Liver (tissue), 8 donors: ENCODE measurements at regions not wholly inside any gene's neighbourhood (a gene's known extent, or its start where the extent isn't known, plus 50 kb on each side); places are given as distances from the start of the nearest gene placed in this dataset.
"Not testable (repeated sequence)": the region's sequence is repeated elsewhere in the genome, so short reads cannot be mapped to it uniquely, and the experiment has no call there.

Experiments
- DNase-seq: peaks from one replicate; pipeline ENCODE4 v3.0.0-alpha.2; 2017; ENCODE audit warnings: low spot score
- H3K27ac ChIP-seq, 2 donors: one replicate each; pipeline ENCODE4 v1.7.0; 2013; ENCODE audit warnings: inconsistent platforms in 2 of 2, low read length in 2 of 2, control low read depth in 1 of 2, low read depth in 1 of 2, mild to moderate bottlenecking in 1 of 2
- H3K27me3 ChIP-seq, 4 donors: one replicate each; pipeline versions ENCODE4 v1.6.1 to v1.7.0; 2013; ENCODE audit warnings: low read length in 3 of 4, inconsistent platforms in 1 of 4, mild to moderate bottlenecking in 1 of 4, moderate library complexity in 1 of 4; ENCODE audit not compliant: control insufficient read depth in 4 of 4, insufficient read depth in 4 of 4
- H3K36me3 ChIP-seq, 4 donors: one replicate each; pipeline versions ENCODE4 v1.6.1 to v1.7.0; 2013; ENCODE audit warnings: low read length in 3 of 4, mild to moderate bottlenecking in 3 of 4, low read depth in 1 of 4, moderate library complexity in 1 of 4; ENCODE audit not compliant: control insufficient read depth in 4 of 4, insufficient read depth in 3 of 4
- H3K4me1 ChIP-seq, 4 donors: one replicate each; pipeline versions ENCODE4 v1.6.1 to v1.7.0; 2013; ENCODE audit warnings: low read length in 3 of 4, mild to moderate bottlenecking in 3 of 4, moderate library complexity in 1 of 4; ENCODE audit not compliant: control insufficient read depth in 4 of 4, insufficient read depth in 4 of 4
- H3K4me3 ChIP-seq, 3 donors: one replicate each; pipeline versions ENCODE4 v1.6.1 to v1.7.0; 2013; ENCODE audit warnings: low read length in 3 of 3, control low read depth in 1 of 3, low read depth in 1 of 3, mild to moderate bottlenecking in 1 of 3
- H3K9ac ChIP-seq, 2 donors: one replicate each; pipeline ENCODE4 v1.7.0; 2013; ENCODE audit warnings: low read length in 2 of 2, mild to moderate bottlenecking in 2 of 2, moderate library complexity in 2 of 2, control low read depth in 1 of 2, low read depth in 1 of 2
- H3K9me3 ChIP-seq, 4 donors: one replicate each; pipeline versions ENCODE4 v1.6.1 to v1.7.0; 2013; ENCODE audit warnings: low read length in 3 of 4; ENCODE audit not compliant: control insufficient read depth in 4 of 4
- EGR1 ChIP-seq, 2 donors: IDR thresholded peaks; 2 replicates each; pipeline ENCODE4 v1.6.1; 2016 to 2018; ENCODE audit warnings: antibody characterized with exemption in 2 of 2, low read depth in 2 of 2
- FOXA1 ChIP-seq: IDR thresholded peaks from 2 replicates; pipeline ENCODE4 v1.6.1; 2016; ENCODE audit warnings: antibody characterized with exemption
- FOXA2 ChIP-seq: IDR thresholded peaks from 2 replicates; pipeline ENCODE4 v1.6.1; 2016; ENCODE audit warnings: antibody characterized with exemption
- GABPA ChIP-seq, 2 donors: IDR thresholded peaks in 1 of 2; conservative IDR thresholded peaks in 1 of 2; 2 replicates each; pipeline ENCODE4 v1.6.1; 2016; ENCODE audit warnings: antibody characterized with exemption in 2 of 2, mild to moderate bottlenecking in 1 of 2, moderate library complexity in 1 of 2
- HNF4A ChIP-seq, 2 donors: conservative IDR thresholded peaks; 2 replicates each; pipeline ENCODE4 v1.6.1; 2016; ENCODE audit warnings: antibody characterized with exemption in 2 of 2, mild to moderate bottlenecking in 2 of 2
- HNF4G ChIP-seq: IDR thresholded peaks from 2 replicates; pipeline ENCODE4 v1.6.1; 2016; ENCODE audit warnings: antibody characterized with exemption
- JUND ChIP-seq, 2 donors: IDR thresholded peaks; 2 replicates each; pipeline ENCODE4 v1.6.1; 2016; ENCODE audit warnings: antibody characterized with exemption in 2 of 2
- MAX ChIP-seq: IDR thresholded peaks from 2 replicates; pipeline ENCODE4 v1.6.1; 2016; ENCODE audit warnings: antibody characterized with exemption
- NR2F2 ChIP-seq: IDR thresholded peaks from 2 replicates; pipeline ENCODE4 v1.6.1; 2016; ENCODE audit warnings: antibody characterized with exemption
- RAD21 ChIP-seq, 2 donors: IDR thresholded peaks; 2 replicates each; pipeline ENCODE4 v1.6.1; 2016; ENCODE audit warnings: antibody characterized with exemption in 2 of 2, mild to moderate bottlenecking in 2 of 2
- REST ChIP-seq: IDR thresholded peaks from 2 replicates; pipeline ENCODE4 v1.6.1; 2016; ENCODE audit warnings: antibody characterized with exemption, mild to moderate bottlenecking
- RXRA ChIP-seq, 2 donors: IDR thresholded peaks; 2 replicates each; pipeline ENCODE4 v1.6.1; 2017 to 2018; ENCODE audit warnings: antibody characterized with exemption in 2 of 2, mild to moderate bottlenecking in 1 of 2
- TAF1 ChIP-seq: conservative IDR thresholded peaks from 2 replicates; pipeline ENCODE4 v1.6.1; 2016; ENCODE audit warnings: antibody characterized with exemption, mild to moderate bottlenecking
- YY1 ChIP-seq: IDR thresholded peaks from 2 replicates; pipeline ENCODE4 v1.6.1; 2016; ENCODE audit warnings: antibody characterized with exemption, mild to moderate bottlenecking
- ZBTB33 ChIP-seq: IDR thresholded peaks from 2 replicates; pipeline ENCODE4 v1.6.1; 2016; ENCODE audit warnings: antibody characterized with exemption
- WGBS: extraction: QIAGEN DNeasy Blood & Tissue Kit; methylation state at CpG from one replicate; pipeline ENCODE4 v1.1.7; 2013; 5-methylcytosine and 5-hydroxymethylcytosine counted together
- TF ChIP-seq, protein P1 (sequence below): IDR thresholded peaks from 2 replicates; pipeline ENCODE4 v1.6.1; 2016; ENCODE audit warnings: antibody characterized with exemption
- TF ChIP-seq, protein P2 (sequence below): fragments of 150-350 bp; IDR thresholded peaks from 2 replicates; pipeline ENCODE4 v1.5.1; 2017; ENCODE audit warnings: improper control_type of control experiment, low read depth, low read length; ENCODE audit not compliant: missing input control
- donor health status: healthy.
- donor health status: healthy.
- donor health status: healthy.
- donor health status: healthy.
- donor health status: healthy.

- no peak for TF ChIP-seq REST
- TF ChIP-seq MAX, result no peak
- TF ChIP-seq FOXA1, result no peak
- no peak for TF ChIP-seq EGR1 (IDR thresholded peaks at IDR 0.05; ENCODE audit: low read depth in 2 of 2)
- TF ChIP-seq RAD21 (IDR thresholded peaks at IDR 0.05), result no peak
Measured at GRCh38 chr6:74715355-74716085, 490.3 kb downstream of the COL12A1 start (continued).

GRCh38 chr6:74713941-74714340 is 491.9 kb downstream of the COL12A1 start:
- Histone ChIP-seq H3K9me3 (no peaks in the 10 kb centered on the region), H3K36me3 (no peaks in the 10 kb centered on the region), H3K4me1 (no peaks in the 10 kb centered on the region), H3K9ac (no peak overlapping the region), H3K27ac (no peak overlapping the region), H3K4me3 (no peak overlapping the region), H3K27me3 (no peaks in the 10 kb centered on the region)
- TF ChIP-seq TAF1 (no peak), JUND (IDR thresholded peaks at IDR 0.05) (no peak), MAX (no peak), YY1 (no peak), NR2F2 (no peak)
- DNase-seq, result no peak

DNA sequence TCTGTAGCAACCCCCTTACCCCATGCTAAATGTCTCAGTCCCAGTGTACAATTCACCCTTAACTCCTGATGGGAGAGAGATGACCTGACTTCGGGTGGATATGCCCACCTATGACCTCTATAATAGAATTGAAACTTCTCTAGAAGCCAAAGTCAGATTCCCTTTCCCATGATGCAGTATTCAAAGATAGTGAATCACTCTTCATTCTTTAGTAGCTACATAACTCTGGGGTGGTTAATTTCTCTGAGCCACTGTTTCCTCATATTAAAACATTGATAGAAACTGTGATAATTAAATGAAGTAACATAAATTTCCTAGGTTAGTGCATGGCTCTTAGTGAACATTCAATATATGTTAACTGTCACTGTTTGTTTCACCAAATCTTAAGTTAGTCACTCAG is 500.4 kb downstream of the COL12A1 start:
- Histone ChIP-seq H3K9me3 (no peaks in the 10 kb centered on the region), H3K4me3 (no peak overlapping the region), H3K9ac (no peak overlapping the region), H3K27ac (no peak overlapping the region), H3K36me3 (no peaks in the 10 kb centered on the region), H3K4me1 (no peaks in the 10 kb centered on the region), H3K27me3 (no peaks in the 10 kb centered on the region)
- TF ChIP-seq YY1 (no peak), HNF4G (no peak), RAD21 (IDR thresholded peaks at IDR 0.05) (no peak), FOXA2 (no peak), ZBTB33 (no peak), GABPA (IDR thresholded peaks at IDR 0.05 in 1 of 2, conservative IDR thresholded peaks at IDR 0.05 in 1 of 2) (no peak), TAF1 (no peak), HNF4A (conservative IDR thresholded peaks at IDR 0.05) (no peak), RXRA (IDR thresholded peaks at IDR 0.05) (no peak), FOXA1 (no peak), EGR1 (IDR thresholded peaks at IDR 0.05; ENCODE audit: low read depth in 2 of 2) (no peak)
- TF ChIP-seq, protein P1, sequence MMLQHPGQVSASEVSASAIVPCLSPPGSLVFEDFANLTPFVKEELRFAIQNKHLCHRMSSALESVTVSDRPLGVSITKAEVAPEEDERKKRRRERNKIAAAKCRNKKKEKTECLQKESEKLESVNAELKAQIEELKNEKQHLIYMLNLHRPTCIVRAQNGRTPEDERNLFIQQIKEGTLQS, result no peak
- TF ChIP-seq, protein P2, sequence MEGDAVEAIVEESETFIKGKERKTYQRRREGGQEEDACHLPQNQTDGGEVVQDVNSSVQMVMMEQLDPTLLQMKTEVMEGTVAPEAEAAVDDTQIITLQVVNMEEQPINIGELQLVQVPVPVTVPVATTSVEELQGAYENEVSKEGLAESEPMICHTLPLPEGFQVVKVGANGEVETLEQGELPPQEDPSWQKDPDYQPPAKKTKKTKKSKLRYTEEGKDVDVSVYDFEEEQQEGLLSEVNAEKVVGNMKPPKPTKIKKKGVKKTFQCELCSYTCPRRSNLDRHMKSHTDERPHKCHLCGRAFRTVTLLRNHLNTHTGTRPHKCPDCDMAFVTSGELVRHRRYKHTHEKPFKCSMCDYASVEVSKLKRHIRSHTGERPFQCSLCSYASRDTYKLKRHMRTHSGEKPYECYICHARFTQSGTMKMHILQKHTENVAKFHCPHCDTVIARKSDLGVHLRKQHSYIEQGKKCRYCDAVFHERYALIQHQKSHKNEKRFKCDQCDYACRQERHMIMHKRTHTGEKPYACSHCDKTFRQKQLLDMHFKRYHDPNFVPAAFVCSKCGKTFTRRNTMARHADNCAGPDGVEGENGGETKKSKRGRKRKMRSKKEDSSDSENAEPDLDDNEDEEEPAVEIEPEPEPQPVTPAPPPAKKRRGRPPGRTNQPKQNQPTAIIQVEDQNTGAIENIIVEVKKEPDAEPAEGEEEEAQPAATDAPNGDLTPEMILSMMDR, result no peak
- 36% methylated on average over 1 of the region's 1 CpG for WGBS
- DNase-seq, result no peak

- H3K27me3 ChIP-seq, H3K4me3 ChIP-seq, H3K36me3 ChIP-seq, H3K9me3 ChIP-seq, H3K27ac ChIP-seq, H3K9ac ChIP-seq, DNase-seq, H3K4me1 ChIP-seq: not testable (repeated sequence)
- 73% methylated on average over 7 of the region's 7 CpGs for WGBS
Measured at GRCh38 chr6:74704540-74704939, 501.3 kb downstream of the COL12A1 start.
